HL-60 (cell line): ENCODE measurements at regions not wholly inside any gene's neighbourhood (a gene's known extent, or its start where the extent isn't known, plus 50 kb on each side); places are given as distances from the start of the nearest gene placed in this dataset.

ENCODE experiments used
- POLR2AphosphoS5 ChIP-seq: IDR thresholded peaks from 2 replicates; pipeline ENCODE4 v1.6.1; 2012; ENCODE audit warnings: low read depth
- TF ChIP-seq, protein P1 (sequence below): IDR thresholded peaks from one replicate; pipeline ENCODE4 v1.5.1; 2011; ENCODE audit warnings: low read length, control low read depth, inconsistent platforms; ENCODE audit not compliant: insufficient read depth

DNA sequence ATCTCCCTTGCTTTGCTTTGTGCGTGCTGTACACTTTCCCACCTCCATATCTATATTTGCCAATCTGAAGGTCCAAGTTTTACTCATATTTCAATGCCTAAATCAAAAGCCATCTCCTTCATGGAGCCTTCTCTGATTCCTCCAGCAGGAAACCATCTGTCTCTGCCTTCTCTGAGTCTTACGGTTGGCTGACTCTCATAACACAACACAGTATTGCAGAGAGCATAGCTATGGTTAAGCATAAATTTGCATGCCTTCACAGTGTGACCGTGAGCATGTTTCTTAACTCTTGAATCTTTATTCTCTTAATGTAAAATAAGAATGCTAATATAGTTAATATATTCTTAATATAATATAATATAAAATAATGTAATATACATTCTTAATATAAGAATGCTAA is 136.8 kb upstream of the PPP2R2B start:
- no peak for TF ChIP-seq POLR2AphosphoS5
- TF ChIP-seq, protein P1, sequence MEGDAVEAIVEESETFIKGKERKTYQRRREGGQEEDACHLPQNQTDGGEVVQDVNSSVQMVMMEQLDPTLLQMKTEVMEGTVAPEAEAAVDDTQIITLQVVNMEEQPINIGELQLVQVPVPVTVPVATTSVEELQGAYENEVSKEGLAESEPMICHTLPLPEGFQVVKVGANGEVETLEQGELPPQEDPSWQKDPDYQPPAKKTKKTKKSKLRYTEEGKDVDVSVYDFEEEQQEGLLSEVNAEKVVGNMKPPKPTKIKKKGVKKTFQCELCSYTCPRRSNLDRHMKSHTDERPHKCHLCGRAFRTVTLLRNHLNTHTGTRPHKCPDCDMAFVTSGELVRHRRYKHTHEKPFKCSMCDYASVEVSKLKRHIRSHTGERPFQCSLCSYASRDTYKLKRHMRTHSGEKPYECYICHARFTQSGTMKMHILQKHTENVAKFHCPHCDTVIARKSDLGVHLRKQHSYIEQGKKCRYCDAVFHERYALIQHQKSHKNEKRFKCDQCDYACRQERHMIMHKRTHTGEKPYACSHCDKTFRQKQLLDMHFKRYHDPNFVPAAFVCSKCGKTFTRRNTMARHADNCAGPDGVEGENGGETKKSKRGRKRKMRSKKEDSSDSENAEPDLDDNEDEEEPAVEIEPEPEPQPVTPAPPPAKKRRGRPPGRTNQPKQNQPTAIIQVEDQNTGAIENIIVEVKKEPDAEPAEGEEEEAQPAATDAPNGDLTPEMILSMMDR: no peak
